ENCODE measurements at regions not wholly inside any gene's neighbourhood (a gene's known extent, or its start where the extent isn't known, plus 50 kb on each side); places are given as distances from the start of the nearest gene placed in this dataset.

DNA sequence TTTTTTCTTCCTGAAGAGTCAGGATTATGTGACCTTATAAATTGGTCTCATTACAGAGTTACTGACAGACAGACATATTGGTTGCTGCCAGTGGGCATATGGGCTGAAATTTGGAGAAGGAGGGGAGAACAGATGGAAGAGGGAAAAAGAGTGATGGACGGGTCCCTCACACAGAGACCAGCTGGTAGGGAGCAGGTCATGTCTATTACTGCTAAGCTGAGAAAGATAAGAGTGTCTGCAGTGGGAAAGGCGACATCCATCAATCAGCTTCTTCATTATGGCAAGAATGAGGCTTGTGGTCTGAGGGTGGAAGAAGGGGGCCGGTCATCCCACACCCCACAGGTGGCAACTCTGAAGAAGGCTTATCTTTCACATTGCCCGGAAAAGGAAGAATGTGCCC lies 353.8 kb upstream of the RSPO3 start:
- DNase-seq: peak; percentile 39

DNA sequence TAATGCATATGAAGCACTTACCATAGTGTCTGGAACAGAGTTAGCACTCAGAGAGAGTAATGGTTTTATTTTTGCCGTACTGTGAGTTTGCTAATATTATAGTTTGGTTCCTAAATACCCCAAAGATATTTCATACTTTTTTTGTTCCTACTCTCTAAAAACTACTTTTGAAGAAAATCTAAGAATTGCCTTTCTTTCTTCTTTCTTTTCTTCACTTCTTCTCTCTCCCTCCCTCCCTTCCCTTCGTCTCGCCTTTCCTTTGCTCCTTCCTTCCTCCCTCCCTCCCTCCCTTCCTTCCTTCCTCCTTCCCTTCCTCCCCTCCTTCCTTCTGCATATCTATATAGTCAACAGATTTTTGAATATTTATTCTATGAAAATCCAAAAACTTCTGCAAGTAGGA lies 351.7 kb upstream of the RSPO3 start:
- DNase-seq: no peak

DNA sequence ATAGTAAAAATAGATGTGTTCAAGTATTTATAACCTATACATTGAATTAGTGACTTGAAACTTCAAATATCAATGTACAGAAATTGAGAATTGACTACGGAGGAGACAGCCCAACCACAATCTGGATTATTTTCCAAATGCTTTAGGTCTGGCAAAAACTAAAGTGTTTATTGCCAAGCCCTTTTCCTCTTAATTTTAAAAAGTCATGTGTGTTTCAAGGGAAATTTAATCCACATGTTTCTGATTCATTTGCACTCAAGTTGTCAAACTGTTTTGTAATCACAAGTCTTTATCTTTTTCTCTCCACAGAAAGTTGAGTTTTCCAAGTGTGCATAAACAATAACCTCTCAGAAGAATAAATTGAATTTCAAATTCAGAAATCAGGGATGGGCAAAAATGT lies 350.8 kb upstream of the RSPO3 start:
- no peak for DNase-seq

DNA sequence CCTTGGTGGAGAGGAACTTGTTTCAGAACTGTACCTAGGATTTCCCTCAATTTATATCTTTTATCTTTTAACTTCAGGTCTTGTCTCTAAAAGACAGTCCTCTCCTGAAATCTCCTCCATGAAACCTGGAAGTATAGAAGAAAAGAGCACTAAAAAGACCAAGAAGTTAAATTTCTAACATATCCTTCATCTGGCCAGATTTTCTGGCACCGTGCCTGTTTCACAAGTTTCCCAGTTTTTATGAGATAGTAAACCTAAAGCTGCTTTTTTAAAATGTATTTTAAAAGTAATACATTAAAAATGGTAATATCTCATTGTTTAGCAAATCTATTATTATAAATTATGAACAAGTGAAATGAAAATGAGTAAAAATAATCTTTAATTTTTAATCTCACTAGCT lies 348.3 kb upstream of the RSPO3 start:
- DNase-seq: no peak

DNA sequence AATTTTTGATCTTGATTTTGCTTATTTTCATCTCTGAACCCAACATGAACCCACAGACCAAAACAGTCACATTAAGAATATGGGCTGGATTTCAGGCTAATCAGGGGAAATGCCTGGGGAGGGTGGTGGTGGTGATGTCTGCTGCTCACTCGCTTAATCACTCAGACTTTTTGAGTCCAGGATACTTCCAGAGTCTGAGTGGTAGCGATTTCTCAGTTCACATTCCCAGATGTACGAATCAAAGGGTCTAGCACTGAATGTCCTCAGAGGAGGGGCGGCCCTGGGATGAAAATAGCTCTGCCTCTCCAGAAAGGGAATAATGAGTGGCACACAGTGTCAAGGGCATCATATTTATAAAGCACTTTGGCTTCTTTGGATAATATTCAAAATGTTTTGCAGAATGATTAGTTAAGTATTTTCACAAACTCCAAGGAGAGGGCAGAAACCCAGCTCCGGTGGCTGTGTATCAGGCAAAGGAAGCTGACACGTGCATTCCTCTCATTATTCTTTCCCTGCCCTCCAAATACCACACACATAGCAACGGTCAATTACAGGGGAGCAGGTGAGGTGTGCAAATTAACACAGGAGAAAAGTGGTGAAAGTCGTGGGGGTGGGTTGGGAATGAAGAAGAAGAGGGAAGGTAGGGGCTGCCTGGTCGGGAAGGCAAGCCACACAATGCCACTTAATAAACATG lies 345.2 kb upstream of the RSPO3 start:
- no peak for DNase-seq

DNA sequence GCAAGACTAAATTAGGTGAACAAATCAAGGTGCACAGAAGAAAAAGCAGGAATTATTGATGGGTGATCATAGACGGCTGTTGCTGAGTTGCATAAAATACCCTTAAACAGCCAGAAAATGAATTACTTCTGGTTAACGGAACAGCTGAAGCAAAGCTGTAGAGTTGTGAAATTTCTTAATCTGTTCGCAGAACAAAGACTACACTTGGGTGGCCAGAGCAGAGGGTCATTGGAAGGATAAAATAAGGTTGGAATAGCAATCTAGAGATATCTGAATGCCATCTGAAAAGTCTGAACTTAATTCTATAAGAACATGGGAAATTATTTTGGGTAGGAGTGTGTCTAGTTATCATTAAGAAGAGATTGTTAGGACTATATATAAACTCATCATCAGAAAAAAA lies 339.1 kb upstream of the RSPO3 start:
- DNase-seq: no peak

DNA sequence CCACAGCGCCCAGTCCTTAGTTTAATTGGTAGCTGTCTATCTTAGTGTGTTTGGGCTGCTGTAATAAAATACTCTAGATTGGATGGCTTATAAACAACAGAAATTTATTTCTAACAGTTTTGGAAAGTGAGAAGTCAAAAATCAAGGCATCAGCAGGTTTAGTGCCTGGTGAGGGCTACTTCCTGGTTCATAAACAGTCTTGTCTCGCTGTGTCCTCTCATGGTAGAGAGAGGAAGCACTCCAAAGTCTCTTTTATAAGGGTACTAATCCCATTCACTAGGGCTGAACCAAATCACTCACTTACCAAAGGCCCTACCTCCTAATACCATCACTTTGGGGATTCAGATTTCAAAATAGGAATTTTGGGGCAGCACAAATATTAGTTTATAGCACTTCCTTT lies 336.9 kb upstream of the RSPO3 start:
- DNase-seq: no peak

DNA sequence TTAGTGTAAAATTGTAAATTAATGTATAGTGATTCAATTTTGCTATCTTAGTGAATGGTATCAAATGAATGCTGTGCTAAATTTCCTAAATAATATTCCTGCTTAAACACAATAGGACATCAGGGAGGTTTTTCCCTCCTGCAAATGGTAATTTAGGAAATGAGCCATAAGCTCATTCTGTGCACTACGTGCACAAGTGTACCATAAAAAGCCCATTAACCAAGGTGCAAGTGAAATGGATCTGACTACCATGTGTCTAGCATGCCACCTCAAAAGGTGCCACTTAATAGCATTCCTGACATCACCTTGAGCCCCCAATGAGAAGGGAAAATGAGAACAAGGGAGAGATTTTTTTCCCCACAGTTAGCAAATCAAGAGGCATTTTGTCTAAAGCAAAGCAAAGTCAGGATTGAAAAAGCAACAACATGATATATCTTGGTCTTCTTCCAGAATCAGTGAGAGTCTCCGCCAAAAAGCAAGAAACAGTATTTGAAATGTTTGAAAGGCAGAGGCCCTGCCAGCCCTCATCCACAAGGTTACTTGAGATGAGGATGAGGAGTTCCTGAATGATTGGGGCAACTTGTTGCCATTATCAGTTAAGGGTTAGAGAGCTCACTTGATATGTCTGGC lies 334.2 kb upstream of the RSPO3 start:
- DNase-seq: no peak

DNA sequence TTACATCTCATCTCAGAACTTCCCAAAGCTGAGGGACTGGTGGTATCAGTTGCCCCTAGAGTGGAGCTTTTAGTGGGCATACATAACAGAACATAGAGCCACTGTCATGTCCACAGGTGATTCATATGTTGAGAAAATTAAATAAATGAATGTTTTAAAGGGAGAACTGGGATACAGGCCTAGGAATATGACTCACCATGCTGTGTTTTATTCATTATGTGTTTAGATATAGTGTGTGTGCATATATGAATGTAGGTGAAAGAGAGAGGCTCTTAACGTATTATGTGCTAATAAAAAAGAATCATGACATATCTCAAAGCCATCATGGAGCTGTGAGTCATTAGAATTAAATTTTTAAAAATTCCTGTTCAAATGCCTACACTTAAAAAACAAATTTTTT lies 332.2 kb upstream of the RSPO3 start:
- no peak for DNase-seq

DNA sequence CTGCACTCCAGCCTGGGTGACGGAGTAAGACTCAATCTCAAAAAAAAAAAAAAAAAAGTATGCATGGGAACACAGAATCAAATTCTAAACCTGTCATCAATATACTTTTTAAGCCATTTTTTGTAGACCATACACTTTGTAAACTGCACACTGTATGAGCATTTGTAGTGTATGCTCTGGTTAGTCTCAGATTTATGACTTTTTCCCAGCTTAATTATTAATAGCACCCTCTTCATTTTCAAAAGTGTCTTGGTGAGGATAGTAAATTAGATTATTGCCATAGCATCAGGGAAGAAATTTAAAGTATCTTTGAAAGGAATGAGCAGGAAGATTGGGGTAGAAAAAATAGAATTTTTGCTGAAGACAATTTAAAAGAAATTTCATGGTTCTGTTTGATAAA lies 330.8 kb upstream of the RSPO3 start:
- no peak for DNase-seq

DNA sequence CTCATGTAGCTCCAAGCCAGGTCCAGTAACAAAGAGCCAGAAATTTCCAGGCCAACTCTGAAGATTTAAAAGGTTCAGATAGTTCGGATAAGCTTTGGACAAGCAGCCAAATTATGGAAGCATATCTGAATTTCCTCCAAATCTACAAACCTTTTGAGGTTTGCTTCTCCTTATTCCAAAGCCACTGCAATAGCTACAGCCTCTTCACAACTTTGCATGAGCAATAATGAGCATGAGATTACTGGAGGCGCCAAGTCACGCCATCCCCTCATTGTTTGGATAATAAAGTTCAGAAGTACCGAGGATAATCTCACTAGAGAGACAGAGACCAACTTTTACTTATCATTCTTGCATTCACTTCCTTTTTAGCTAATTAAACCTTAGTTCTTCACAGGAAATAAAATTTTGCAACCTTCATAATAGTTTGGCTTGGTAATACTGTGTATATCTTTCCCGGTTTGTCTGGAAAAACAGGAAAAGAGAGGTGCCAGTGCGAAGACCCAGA lies 329.6 kb upstream of the RSPO3 start:
- no peak for DNase-seq

DNA sequence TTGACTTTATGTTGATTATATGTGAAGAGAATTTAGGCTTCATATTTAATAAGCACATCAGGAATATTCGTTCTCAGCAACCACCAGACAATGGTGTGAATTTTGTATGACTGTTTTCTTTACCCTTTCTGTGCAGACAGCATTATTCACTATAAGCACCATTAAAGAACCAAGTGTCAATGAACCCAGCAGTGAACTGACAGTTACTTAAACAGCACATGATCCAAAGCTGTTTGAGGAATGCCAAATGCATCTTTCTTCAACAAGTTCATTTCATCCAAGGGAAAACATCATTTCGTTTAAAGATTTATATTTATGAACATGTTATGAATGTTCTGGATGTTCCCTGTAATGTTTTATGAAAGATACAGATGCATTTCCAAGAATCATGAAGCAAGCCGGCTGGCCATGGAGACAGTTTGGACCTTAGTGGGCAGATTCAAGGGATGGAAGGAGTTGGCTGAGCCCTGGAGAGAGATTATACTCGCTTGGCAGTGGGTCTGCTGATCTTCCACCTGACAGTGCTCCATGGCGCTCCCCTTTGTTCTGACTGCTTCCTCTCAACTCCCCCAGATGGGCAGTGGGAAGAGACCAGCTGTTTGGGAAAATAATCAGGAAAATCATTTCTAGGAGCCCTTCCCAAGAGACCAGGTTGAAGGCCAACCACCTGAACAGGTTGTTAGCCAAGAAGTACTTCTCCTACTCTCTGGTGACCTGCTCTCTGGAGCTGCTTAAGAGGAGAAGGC lies 326.0 kb upstream of the RSPO3 start:
- DNase-seq: no peak

DNA sequence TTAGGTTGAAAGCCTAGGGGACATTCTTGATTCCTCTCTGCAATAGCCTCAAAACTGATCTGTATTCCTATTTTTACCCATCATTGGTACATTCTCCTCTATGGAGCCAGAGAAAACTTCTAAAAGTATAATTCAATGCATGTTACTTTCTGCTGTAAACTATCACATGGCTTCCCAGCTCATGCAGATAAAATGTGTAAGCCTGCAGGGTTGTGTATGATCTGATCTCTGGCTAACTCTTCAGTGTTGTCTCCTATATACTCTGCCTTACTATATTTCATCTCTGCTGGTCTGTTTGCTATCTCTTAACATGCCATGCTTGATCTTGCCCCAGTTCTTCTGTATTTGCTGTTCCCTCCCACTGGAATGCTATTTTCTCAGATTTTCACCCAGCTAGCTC lies 323.3 kb upstream of the RSPO3 start:
- DNase-seq: no peak

DNA sequence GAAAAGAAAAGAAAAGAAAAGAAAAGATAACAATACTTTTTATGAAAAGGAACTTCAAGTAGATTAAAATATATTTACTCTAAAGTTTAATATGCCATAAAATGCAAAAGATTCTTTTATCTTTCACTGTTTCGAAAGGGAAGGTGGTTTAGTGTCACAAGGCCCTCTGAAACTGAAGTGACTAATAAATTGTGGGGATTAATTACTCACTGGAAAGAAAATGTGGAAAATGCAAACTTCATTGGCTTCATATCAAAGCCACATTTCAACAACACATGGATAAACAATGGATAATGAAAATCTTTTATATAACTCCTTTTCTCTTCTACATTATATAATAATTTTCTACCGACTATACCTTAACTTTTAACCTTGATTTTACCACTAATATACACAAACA lies 320.5 kb upstream of the RSPO3 start:
- no peak for DNase-seq

DNA sequence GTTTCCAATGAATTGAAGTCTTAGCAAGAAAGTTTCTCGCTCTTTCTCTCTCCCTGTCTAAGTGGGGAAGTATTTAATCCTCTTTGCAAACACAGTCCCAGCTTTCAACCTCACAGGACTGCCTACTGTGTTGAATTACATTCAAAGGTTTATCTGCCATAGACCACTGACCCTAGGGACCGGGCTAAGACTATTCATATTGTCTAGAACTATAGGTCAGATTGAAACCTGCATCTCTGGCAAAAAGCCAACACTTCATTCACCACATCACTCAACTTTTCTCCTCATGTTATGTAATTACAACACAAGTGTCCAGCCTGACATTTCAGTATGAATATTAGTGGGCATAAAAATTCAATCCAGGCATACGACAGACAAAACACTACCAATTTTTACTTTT lies 314.7 kb upstream of the RSPO3 start:
- DNase-seq: no peak

DNA sequence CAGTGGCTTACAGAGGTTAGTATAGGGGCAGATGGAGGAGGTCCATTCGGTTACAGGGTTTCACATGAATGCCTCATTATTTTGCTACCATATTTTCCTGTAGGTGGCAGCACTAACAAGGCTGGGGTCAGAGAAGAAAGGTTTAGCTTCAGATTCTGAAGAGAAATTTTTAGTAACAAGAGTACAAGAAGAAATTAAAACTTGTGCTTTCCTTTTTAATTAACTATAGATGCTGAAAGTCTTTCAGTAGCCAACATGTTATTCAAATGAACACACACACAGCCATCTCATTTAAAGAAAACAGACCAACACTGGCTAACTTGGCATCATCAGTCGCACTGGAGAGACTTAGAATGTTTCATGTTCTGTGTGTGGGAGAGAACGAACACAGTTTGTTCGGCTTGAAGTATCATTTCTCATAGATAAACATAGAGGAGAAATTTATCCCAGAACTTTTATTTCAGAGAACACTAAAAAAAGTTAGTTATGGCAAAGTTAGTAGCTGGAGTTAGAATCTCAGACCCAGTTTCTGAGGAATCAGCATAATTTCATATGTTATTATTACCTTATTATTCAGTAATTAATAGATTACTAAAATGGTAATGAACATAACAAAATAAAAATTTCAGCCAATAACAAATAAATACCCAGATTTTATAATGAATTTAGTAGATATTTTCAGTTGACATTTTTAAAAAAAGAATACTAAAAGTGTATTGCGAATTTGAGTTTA lies 314.0 kb upstream of the RSPO3 start:
- peak; percentile 64 for DNase-seq

DNA sequence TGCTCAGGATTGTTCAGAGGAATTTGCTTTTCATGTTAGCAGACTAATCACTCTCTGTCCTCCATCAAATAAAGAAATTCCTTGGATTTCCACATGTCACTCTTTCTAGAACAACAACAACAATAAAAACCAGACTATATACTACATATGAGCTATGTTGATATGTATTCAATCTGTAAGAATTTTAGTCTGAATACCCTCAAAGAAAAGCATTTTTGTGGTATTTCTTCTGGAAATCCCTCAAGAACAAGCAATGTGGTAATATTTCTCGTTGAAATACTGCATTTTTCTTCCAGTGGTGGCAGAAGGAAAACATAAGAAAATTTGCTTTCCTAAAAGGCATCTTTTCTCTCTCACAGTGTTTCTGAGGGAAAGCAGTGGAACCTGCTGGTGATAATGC lies 312.6 kb upstream of the RSPO3 start:
- DNase-seq: no peak

DNA sequence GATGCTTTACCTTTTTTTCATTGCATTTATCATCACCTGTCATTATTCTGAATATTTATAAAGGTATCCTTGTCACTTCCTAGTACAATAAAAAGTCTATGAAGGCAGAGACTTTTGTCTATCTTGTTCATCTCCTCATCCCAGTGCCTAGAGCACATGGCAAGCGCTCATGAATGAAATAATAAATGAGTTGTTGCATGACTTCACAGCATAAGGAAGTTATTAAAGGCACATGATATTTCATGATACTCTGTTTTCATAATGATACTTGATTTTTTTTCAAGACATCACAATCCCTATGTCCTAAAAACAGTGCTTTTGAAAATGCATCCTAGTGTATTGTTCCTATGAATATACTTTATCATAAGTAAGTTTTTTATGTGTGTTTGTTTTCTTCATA lies 310.6 kb upstream of the RSPO3 start:
- DNase-seq: no peak

DNA sequence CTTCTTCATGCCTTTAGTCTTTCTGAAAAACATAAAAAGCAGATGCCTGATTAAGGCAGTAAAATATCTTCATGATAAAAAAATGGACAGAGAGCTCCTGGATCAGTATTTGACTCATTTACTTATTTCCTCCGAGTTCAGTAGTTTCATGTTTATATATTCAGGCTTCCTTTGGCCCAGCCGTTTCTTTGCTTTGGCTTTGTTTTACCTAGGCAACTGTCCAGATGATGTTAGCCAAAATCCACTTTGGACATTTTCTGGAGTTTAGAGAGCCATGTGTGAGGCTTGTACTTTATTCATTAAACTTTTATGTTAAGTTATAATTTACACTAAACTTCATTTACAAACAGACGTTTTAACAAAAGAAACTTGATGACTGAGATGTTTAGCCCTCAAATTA lies 307.1 kb upstream of the RSPO3 start:
- DNase-seq: no peak

DNA sequence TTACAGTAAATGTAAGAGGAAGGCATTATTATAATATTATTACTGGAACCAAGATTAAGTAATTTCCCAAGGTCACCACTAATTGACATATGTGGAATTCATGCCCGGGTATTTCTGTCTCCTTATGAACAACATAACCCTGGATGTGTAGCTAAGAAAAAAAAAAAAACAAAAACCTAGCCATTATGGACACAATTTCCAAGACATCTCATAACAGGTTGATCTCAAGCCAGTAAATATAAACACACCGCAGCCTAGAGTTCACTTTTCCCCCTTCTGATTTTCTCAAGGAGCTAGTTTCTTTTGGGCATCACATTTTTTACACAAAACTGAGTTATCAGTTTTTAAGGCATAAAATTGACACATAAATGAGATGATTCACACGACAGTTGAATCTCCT lies 306.5 kb upstream of the RSPO3 start:
- DNase-seq: no peak

DNA sequence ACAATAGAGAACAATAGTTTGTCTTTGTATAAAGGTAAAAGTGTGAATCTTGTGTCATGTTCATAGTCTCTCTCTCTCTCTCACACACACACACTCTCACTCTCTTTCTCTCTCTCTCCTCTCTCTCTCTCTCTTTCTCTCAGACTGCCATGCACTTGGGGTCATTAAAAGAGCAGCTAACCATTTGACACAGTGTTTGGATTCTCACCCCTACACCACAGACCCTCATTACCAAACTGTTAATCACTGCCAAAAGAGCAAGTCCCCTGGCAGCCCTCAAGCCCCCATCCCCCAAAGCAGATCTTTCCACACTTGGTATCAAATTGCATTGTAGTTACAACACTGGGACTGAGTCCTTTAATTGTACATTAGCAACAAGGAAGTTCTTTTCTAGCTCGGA lies 305.8 kb upstream of the RSPO3 start:
- no peak for DNase-seq

DNA sequence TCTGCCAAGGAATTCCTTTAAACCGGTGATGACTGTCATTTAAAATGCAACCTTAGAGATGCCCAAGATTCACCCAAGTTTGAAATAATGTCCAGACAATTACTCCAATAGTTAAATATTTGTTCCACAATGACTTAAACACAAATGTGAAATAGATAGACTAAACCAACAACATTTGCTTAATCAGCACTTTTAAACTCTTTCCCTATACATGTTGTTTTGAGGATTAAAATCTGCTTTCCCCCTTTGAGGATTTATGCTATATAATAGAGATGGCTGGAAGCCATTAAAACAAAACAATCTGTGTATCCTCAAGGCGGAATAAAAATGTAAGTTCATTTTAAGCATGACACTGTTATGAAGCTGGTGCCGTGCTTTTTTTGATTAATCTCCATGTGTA lies 297.8 kb upstream of the RSPO3 start:
- no peak for DNase-seq

DNA sequence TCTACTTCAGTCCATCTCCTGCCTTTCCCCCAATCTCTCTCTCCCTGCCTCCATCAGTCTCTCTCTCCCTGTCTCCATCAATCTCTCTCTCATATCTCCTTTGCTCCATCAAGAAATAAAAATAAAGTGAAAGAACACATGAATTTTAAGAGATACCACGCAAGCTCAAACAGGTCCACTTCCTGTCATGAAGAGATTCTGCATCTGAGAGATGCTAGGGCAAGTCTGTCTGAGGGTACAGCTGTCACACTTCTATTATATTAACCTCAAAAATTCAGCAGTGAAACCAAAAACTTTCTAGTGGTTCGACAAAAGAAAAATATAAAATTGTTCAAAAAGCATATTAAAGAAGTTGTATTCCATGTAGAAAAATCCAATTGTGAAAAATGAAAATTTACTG lies 296.8 kb upstream of the RSPO3 start:
- DNase-seq: no peak

DNA sequence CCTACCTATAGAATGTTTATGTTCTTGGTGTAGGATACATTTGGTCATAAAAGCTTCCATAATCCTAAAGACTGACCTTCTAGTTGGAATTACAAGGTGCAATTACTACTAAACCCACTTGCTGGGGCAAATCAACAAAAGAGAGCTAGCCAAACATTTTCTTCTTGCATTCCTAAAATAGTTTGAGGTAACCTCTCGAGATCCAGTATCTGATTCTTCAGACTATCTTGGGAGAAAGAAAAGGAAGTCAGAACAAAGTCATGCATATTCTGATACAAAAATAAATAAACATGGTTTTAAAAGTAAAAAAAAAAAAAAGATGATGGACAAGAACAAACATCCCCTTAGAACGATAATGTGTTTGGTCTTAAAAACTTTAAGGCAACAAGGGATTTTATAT lies 294.2 kb upstream of the RSPO3 start:
- no peak for DNase-seq
